ENCODE measurements at regions not wholly inside any gene's neighbourhood (a gene's known extent, or its start where the extent isn't known, plus 50 kb on each side); places are given as distances from the start of the nearest gene placed in this dataset.

GRCh38 chr4:12036450-12036849 is 607.8 kb upstream of the HS3ST1 start:
- H3K9ac ChIP-seq (ENCODE audit: low read length) = no peak overlapping the region
- H3K9me2 ChIP-seq (ENCODE audit: insufficient read depth, low read length) = no peaks in the 10 kb centered on the region
- H3K4me2 ChIP-seq (ENCODE audit: low read length) = no peak overlapping the region
- H2AFZ ChIP-seq (ENCODE audit: low read depth, low read length) = no peak overlapping the region
- no peaks in the 10 kb centered on the region for H3F3A ChIP-seq (ENCODE audit: insufficient read depth, low read length, poor library complexity, severe bottlenecking)
- no peaks in the 10 kb centered on the region for H3K36me3 ChIP-seq (ENCODE audit: insufficient read depth, low read length)
- H3K79me2 ChIP-seq (replicated peaks; ENCODE audit: insufficient read depth, low read length) = no peaks in the 10 kb centered on the region
- no peak for TF ChIP-seq TAF1 (IDR thresholded peaks at IDR 0.05; ENCODE audit: low read depth)
- no peak for TF ChIP-seq EZH2 (IDR thresholded peaks at IDR 0.05; ENCODE audit: borderline replicate concordance, insufficient read depth, low read length, poor library complexity, severe bottlenecking)
- no peak for TF ChIP-seq POLR2AphosphoS5 (IDR thresholded peaks at IDR 0.05)
- TF ChIP-seq RAD21 (conservative IDR thresholded peaks at IDR 0.05) = no peak
- no peak for TF ChIP-seq REST (IDR thresholded peaks at IDR 0.05; ENCODE audit: borderline replicate concordance)
- no peak for TF ChIP-seq CTCF (IDR thresholded peaks at IDR 0.05; ENCODE audit: poor library complexity, severe bottlenecking)
- no peak for TF ChIP-seq SMC3 (conservative IDR thresholded peaks at IDR 0.05; ENCODE audit: poor library complexity)
- no peaks in the 10 kb centered on the region for H4K20me1 ChIP-seq (ENCODE audit: insufficient read depth)
- H3K4me3 ChIP-seq (ENCODE audit: low read length) = no peak overlapping the region
- H3K27me3 ChIP-seq (ENCODE audit: insufficient read depth, low read depth, low read length) = no peaks in the 10 kb centered on the region
- no peaks in the 10 kb centered on the region for H3K9me3 ChIP-seq (ENCODE audit: low read length)
- no peak overlapping the region for H3K27ac ChIP-seq (ENCODE audit: low read length)

- Histone ChIP-seq H3K79me2 (replicated peaks; ENCODE audit: insufficient read depth, low read length) (no peaks in the 10 kb centered on the region), H3F3A (ENCODE audit: insufficient read depth, low read length, poor library complexity, severe bottlenecking) (no peaks in the 10 kb centered on the region), H3K4me2 (ENCODE audit: low read length) (no peak overlapping the region), H3K36me3 (ENCODE audit: insufficient read depth, low read length) (no peaks in the 10 kb centered on the region), H3K27me3 (ENCODE audit: insufficient read depth, low read depth, low read length) (no peaks in the 10 kb centered on the region), H4K20me1 (ENCODE audit: insufficient read depth) (no peaks in the 10 kb centered on the region), H3K27ac (ENCODE audit: low read length) (no peak overlapping the region), H2AFZ (ENCODE audit: low read depth, low read length) (no peak overlapping the region), H3K9me3 (ENCODE audit: low read length) (no peaks in the 10 kb centered on the region), H3K9me2 (ENCODE audit: insufficient read depth, low read length) (no peaks in the 10 kb centered on the region), H3K9ac (ENCODE audit: low read length) (no peak overlapping the region), H3K4me3 (ENCODE audit: low read length) (no peak overlapping the region)
- no peak for TF ChIP-seq REST (IDR thresholded peaks at IDR 0.05; ENCODE audit: borderline replicate concordance)
- no peak for TF ChIP-seq RAD21 (conservative IDR thresholded peaks at IDR 0.05)
- no peak for TF ChIP-seq CTCF (IDR thresholded peaks at IDR 0.05; ENCODE audit: poor library complexity, severe bottlenecking)
- no peak for TF ChIP-seq SMC3 (conservative IDR thresholded peaks at IDR 0.05; ENCODE audit: poor library complexity)
- no peak for TF ChIP-seq EZH2 (IDR thresholded peaks at IDR 0.05; ENCODE audit: borderline replicate concordance, insufficient read depth, low read length, poor library complexity, severe bottlenecking)
- no peak for TF ChIP-seq TAF1 (IDR thresholded peaks at IDR 0.05; ENCODE audit: low read depth)
- no peak for TF ChIP-seq POLR2AphosphoS5 (IDR thresholded peaks at IDR 0.05)
- no peak for TF ChIP-seq MXI1 (conservative IDR thresholded peaks at IDR 0.05; ENCODE audit: poor library complexity, severe bottlenecking)
- no peak for TF ChIP-seq EP300 (conservative IDR thresholded peaks at IDR 0.05; ENCODE audit: poor library complexity, severe bottlenecking)
Measured at GRCh38 chr4:12028258-12028657, 599.6 kb upstream of the HS3ST1 start.
